Esophagus (tissue), 2 donors: ENCODE measurements at regions not wholly inside any gene's neighbourhood (a gene's known extent, or its start where the extent isn't known, plus 50 kb on each side); places are given as distances from the start of the nearest gene placed in this dataset.

Experiments
- H3K27ac ChIP-seq, 2 donors: one replicate each; pipeline ENCODE4 v1.5.1; 2013; ENCODE audit warnings: low read depth in 2 of 2, mild to moderate bottlenecking in 2 of 2, inconsistent platforms in 1 of 2, low read length in 1 of 2, moderate library complexity in 1 of 2
- H3K27me3 ChIP-seq, 2 donors: one replicate each; pipeline ENCODE4 v1.6.1; 2013; ENCODE audit warnings: low read length in 2 of 2, control low read depth in 1 of 2, mild to moderate bottlenecking in 1 of 2; ENCODE audit not compliant: insufficient read depth in 2 of 2, control insufficient read depth in 1 of 2
- H3K36me3 ChIP-seq, 2 donors: one replicate each; pipeline ENCODE4 v1.6.1; 2013; ENCODE audit warnings: low read length in 1 of 2; ENCODE audit not compliant: control insufficient read depth in 2 of 2, insufficient read depth in 2 of 2
- H3K4me1 ChIP-seq, 2 donors: one replicate each; pipeline ENCODE4 v1.6.1; 2013; ENCODE audit warnings: low read length in 1 of 2; ENCODE audit not compliant: control insufficient read depth in 2 of 2, insufficient read depth in 2 of 2
- H3K4me3 ChIP-seq, 2 donors: one replicate each; pipeline ENCODE4 v1.5.1; 2013; ENCODE audit warnings: low read length in 2 of 2, mild to moderate bottlenecking in 2 of 2, low read depth in 1 of 2, moderate library complexity in 1 of 2
- H3K9me3 ChIP-seq, 2 donors: one replicate each; pipeline ENCODE4 v1.6.1; 2013; ENCODE audit warnings: mild to moderate bottlenecking in 2 of 2, low read depth in 1 of 2, low read length in 1 of 2, moderate library complexity in 1 of 2; ENCODE audit not compliant: control insufficient read depth in 2 of 2, insufficient read depth in 1 of 2
- WGBS, 2 donors: extraction: QIAGEN DNeasy Blood & Tissue Kit; methylation state at CpG; one replicate each; pipeline ENCODE4 v1.1.7; 2013; 5-methylcytosine and 5-hydroxymethylcytosine counted together
- donor health status: healthy with polysubstance abuse.
- donor health status: Bipolar disorder and iron deficiency.

DNA sequence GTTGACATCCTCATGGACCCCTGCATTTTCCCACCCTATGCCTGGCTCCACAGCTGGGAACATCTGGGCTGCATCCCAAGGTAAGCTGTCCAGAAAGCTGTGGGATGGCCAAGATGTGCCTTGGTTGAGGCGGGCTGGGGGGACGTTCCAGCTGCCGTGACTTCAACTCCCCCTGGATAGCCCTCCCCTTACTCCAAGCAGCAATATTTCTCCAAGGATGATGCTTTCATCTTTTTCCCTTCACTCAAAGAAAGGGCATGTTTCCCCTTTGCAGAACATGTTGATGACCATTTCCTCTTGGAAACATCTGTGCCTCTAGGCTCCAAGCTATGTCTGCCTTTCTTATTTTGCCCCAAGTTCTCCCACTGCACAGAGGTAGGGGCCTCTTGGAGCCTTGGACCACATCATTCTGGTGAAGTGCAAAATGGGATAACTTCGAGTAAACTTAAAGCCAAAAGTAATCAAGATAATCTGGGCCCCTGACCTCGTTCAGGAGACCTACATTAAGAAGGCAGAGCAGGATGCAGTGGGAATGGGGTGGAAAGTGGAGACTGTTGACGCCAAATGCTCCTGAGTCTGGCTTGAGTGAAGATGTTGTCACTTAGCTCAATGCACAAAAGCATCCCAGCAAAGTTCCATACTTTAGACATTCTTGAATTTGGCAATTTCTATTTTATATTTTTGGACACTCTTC, 175.2 kb downstream of the GAS1 start:
- Histone ChIP-seq H3K9me3 (no peaks in the 10 kb centered on the region), H3K27me3 (no peaks in the 10 kb centered on the region), H3K4me1 (peaks cover 0 to 2% of the 10 kb centered on the region in 2 donors), H3K4me3 (no peak overlapping the region), H3K36me3 (no peaks in the 10 kb centered on the region), H3K27ac (no peak overlapping the region)
- WGBS, 2 donors: 68 to 75% methylated on average over 6 of the region's 6 CpGs

DNA sequence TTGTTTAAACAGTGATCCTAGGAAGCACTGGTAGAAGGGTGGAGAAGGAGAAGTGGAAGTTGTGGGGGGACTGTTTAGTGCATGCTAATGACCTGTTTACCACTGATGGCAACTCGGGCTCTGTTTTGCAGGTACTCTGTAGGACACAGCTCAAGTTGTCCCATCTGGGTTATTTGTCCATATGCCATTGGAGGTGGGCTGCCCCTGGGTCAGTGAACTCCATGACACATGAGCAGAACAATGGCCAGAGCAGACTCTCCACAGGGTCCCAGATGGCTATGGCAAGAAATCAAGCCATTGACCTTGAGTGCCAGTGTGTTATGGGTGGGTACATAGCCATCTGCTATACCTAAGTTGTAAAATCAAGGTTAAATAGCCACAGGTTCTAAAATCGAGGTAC, 175.9 kb downstream of the GAS1 start:
- H3K27me3 ChIP-seq: no peaks in the 10 kb centered on the region
- no peaks in the 10 kb centered on the region for H3K9me3 ChIP-seq
- no peak overlapping the region for H3K4me3 ChIP-seq
- no peaks in the 10 kb centered on the region for H3K36me3 ChIP-seq
- H3K4me1 ChIP-seq: peaks cover 0 to 5% of the 10 kb centered on the region in 2 donors
- H3K27ac ChIP-seq: no peak overlapping the region
- 55 to 64% methylated on average over 2 of the region's 2 CpGs for WGBS, 2 donors

DNA sequence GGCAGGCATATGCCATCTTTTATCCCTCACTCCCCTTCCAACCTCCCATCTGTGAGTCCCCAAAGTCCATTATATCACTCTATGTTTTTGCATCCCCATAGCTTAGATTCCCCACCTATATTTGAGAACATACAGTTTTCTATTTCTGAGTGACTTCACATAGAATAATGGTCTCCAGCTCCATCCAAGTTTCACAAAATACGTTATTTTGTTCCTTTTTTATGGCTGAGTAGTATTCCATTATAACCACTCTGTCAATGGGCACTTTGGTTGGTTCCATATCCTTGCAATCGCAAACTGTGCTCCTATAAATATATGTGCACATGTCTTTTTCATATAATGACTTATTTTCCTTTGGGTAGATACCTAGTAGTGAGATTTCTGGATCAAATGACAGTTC, 178.6 kb downstream of the GAS1 start:
- Histone ChIP-seq H3K27me3 (no peaks in the 10 kb centered on the region), H3K27ac (no peak overlapping the region), H3K4me3 (no peak overlapping the region), H3K36me3 (no peaks in the 10 kb centered on the region), H3K4me1 (peaks cover 0 to 5% of the 10 kb centered on the region in 2 donors), H3K9me3 (peaks cover 0 to 2% of the 10 kb centered on the region in 2 donors)
- 90 to 91% methylated on average over 2 of the region's 2 CpGs for WGBS, 2 donors

DNA sequence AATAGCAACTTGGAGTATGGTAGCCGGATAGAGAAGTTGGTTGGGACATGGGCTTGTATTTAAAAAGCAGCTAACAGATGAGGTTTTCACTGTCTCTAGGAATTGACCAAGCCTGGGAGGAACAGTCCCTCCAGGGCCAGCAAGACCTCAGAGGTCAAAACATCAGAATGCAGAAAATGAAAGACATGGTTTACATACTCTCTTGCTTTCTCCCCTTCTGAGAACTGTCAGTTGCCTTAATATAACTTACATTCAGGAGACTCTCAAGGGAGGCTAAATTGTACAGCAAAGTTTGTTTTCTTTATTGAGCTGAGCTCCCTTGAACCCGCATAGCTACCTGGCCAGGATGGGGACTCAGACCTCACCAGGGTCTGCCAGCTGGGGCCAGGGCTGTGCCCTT, 179.3 kb downstream of the GAS1 start:
- Histone ChIP-seq H3K9me3 (peaks cover 0 to 2% of the 10 kb centered on the region in 2 donors), H3K27ac (no peak overlapping the region), H3K4me1 (peaks cover 0 to 5% of the 10 kb centered on the region in 2 donors), H3K4me3 (no peak overlapping the region), H3K36me3 (no peaks in the 10 kb centered on the region), H3K27me3 (no peaks in the 10 kb centered on the region)
- WGBS, 2 donors: 90 to 93% methylated on average over 2 of the region's 2 CpGs

DNA sequence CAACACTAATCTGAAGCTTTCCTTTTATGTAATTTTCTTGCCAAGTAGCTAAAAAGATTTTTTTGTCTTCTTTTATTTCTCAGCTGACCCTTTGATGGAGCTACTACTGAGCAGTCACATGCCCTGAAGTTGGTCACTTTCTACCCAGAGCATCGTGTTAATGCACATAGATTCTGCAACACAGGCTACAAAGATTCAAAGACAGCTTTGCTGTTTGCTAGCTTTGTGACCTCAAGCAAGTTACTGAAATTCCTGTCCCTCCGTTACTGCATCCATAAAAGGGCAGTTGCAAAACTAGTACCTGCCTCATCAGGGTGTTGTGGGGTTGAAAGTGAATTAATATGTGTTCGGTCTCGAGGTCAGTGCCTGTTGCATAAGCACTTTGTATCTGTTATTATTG, 179.9 kb downstream of the GAS1 start:
- no peaks in the 10 kb centered on the region for H3K27me3 ChIP-seq
- no peak overlapping the region for H3K27ac ChIP-seq
- no peak overlapping the region for H3K4me3 ChIP-seq
- WGBS, 2 donors: 73 to 77% methylated on average over 4 of the region's 4 CpGs
- peaks cover 0 to 5% of the 10 kb centered on the region in 2 donors for H3K4me1 ChIP-seq
- H3K9me3 ChIP-seq: peaks cover 0 to 2% of the 10 kb centered on the region in 2 donors
- no peaks in the 10 kb centered on the region for H3K36me3 ChIP-seq

DNA sequence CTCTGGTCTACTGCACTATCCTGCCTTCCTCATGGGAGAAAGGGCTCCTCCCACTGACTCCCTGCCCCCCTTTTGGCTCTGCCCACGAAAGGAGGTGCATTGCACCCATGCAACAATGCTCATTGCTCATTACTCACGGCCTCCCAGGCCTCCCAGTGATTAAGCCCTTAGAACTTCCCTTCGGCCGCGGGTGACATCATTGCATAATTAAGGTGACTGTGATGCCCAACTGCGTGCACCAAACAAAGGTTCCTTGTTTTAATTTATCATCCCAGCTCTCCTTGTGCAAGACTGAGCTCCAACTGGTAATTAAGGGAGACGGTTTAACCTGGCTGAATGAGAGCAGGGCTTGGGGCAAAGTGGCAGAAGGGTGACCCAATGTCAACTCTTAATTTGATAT, 180.4 kb downstream of the GAS1 start:
- no peaks in the 10 kb centered on the region for H3K27me3 ChIP-seq
- peaks cover 0 to 2% of the 10 kb centered on the region in 2 donors for H3K9me3 ChIP-seq
- no peaks in the 10 kb centered on the region for H3K36me3 ChIP-seq
- WGBS, 2 donors: 48 to 49% methylated on average over 7 of the region's 7 CpGs
- H3K4me3 ChIP-seq: no peak overlapping the region
- H3K27ac ChIP-seq: no peak overlapping the region
- peaks cover 0 to 5% of the 10 kb centered on the region in 2 donors for H3K4me1 ChIP-seq

DNA sequence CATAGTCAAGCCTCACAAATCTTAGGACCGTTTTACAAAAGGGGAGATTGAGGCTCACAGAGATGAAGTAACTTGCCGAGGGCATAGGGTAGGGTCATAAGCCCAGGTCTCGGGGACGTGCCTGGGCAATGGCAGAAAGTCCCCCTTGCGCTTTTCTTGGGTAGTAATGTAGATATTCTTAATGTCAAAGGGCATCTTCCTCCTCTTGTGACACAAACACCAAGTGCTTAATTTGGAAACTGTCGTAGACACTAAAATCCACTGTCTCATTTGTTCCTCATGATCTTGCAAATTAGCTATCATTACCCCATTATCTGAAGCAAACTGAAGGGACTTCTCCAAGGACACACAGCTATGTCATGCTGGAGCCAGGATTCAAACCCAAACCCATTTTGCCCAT, 180.8 kb downstream of the GAS1 start:
- H3K27ac ChIP-seq: no peak overlapping the region
- WGBS, 2 donors: 90 to 92% methylated on average over 6 of the region's 6 CpGs
- H3K27me3 ChIP-seq: no peaks in the 10 kb centered on the region
- H3K36me3 ChIP-seq: no peaks in the 10 kb centered on the region
- peaks cover 0 to 2% of the 10 kb centered on the region in 2 donors for H3K9me3 ChIP-seq
- H3K4me1 ChIP-seq: peaks cover 0 to 5% of the 10 kb centered on the region in 2 donors
- H3K4me3 ChIP-seq: no peak overlapping the region

DNA sequence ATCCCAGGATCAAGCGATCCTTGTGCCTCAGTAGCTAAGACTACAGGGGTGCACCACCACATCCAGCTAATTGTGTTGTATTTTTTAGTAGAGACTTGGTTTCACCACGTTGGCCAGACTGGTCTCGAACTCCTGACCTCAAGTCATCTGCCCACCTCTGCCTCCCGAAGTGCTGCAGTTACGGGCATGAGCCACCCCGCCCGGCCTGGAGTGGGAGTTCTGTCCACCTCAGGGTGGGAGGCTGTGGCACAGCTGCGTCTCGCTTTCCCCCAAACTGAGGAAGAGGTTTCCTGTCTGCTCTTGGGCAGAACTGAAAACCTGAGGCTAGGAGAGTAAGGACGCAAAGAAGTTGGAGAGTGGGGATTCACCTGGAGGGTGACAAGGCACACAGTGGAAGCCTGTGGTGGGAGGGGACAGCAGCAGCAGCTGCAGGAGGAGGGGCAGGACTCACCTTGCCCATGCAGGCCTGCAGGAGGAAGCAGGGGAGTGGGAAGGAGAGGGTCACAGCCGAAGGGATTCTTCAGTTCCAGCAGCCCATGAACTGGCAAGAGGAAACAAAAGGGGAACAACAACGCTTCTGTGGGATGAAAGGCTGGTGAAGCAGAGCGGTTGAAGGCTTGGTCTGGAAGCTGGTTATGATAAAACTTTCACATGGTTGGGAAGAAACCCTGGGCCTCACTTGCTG, 181.4 kb downstream of the GAS1 start:
- Histone ChIP-seq H3K27me3 (no peaks in the 10 kb centered on the region), H3K36me3 (no peaks in the 10 kb centered on the region), H3K4me3 (no peak overlapping the region), H3K27ac (no peak overlapping the region), H3K4me1 (peaks cover 0 to 5% of the 10 kb centered on the region in 2 donors), H3K9me3 (peaks cover 0 to 2% of the 10 kb centered on the region in 2 donors)
- 86 to 88% methylated on average over 13 of the region's 13 CpGs for WGBS, 2 donors

DNA sequence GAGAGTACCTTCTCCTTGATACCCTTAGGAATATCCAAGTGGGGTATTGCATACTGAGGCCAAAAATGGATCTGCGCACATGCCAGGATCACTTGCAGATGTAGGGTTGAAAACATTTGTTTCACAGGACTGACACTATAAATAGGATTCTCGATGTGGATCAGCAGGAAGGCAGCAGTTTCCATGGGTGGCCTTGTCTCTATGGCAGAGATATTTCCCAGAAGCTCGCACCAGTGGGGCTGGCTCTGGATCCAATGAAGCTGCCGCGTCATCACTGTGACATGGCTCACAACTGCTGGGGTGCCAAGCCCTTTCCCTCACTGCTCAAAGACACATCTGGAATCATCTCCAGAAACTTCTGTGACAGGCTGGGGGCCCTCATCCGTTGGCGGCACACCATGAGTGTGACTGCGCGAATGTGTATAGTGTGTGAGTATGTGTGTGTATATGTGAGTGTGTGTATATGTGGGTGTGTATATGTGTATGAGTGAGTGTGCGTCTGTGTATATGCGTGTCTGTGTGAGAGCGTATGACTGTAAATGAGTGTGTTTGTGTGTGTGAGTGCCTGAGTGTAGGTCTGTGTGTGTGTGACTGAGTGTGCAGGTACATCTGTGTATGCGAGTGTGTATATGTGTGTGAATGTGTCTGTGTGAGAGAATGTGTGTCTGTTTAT, 182.5 kb downstream of the GAS1 start:
- 94% methylated on average over 13 of the region's 13 CpGs for WGBS, 2 donors
- no peaks in the 10 kb centered on the region for H3K36me3 ChIP-seq
- H3K27me3 ChIP-seq: no peaks in the 10 kb centered on the region
- no peak overlapping the region for H3K27ac ChIP-seq
- peaks cover 0 to 2% of the 10 kb centered on the region in 2 donors for H3K9me3 ChIP-seq
- H3K4me1 ChIP-seq: peaks cover 0 to 5% of the 10 kb centered on the region in 2 donors
- H3K4me3 ChIP-seq: no peak overlapping the region
